Activated CD8-positive, alpha-beta memory T cell treated with anti-CD3 and anti-CD28 coated beads for 24 hours (primary cell): ENCODE measurements at regions not wholly inside any gene's neighbourhood (a gene's known extent, or its start where the extent isn't known, plus 50 kb on each side); places are given as distances from the start of the nearest gene placed in this dataset.

Experiments used
- DNase-seq: peaks from one replicate; pipeline ENCODE4 v3.0.0-alpha.2; 2020

GRCh38 chr17:79441356-79442160 lies 169.3 kb downstream of the RBFOX3 start:
- no peak for DNase-seq

- DNase-seq = no peak
These were observed 170.6 kb downstream of the RBFOX3 start for GRCh38 chr17:79440251-79440650.

GRCh38 chr17:79439493-79439892 lies 171.4 kb downstream of the RBFOX3 start:
- DNase-seq = no peak

GRCh38 chr17:79438546-79439334 lies 172.1 kb downstream of the RBFOX3 start:
- DNase-seq = no peak

- DNase-seq = no peak
These were observed 172.8 kb downstream of the RBFOX3 start for GRCh38 chr17:79438058-79438457.

GRCh38 chr17:79437081-79437480 lies 173.8 kb downstream of the RBFOX3 start:
- no peak for DNase-seq

- no peak for DNase-seq
These were observed 174.9 kb downstream of the RBFOX3 start for GRCh38 chr17:79435962-79436361.

GRCh38 chr17:79435296-79435695 lies 175.6 kb downstream of the RBFOX3 start:
- DNase-seq = no peak

GRCh38 chr17:79434215-79434614 lies 176.6 kb downstream of the RBFOX3 start:
- DNase-seq = no peak

- no peak for DNase-seq
These were observed 177.5 kb downstream of the RBFOX3 start for GRCh38 chr17:79433379-79433778.

GRCh38 chr17:79431175-79431574 lies 179.7 kb downstream of the RBFOX3 start:
- no peak for DNase-seq

- no peak for DNase-seq
These were observed 180.9 kb downstream of the RBFOX3 start for GRCh38 chr17:79429864-79430494.

GRCh38 chr17:79428988-79429387 lies 181.9 kb downstream of the RBFOX3 start:
- no peak for DNase-seq

- DNase-seq = no peak
These were observed 183.0 kb downstream of the RBFOX3 start for GRCh38 chr17:79427621-79428539.

- no peak for DNase-seq
These were observed 185.2 kb downstream of the RBFOX3 start for GRCh38 chr17:79425686-79426085.

GRCh38 chr17:79424471-79425185 lies 186.2 kb downstream of the RBFOX3 start:
- DNase-seq = no peak

- no peak for DNase-seq
These were observed 186.9 kb downstream of the RBFOX3 start for GRCh38 chr17:79423811-79424465.

GRCh38 chr17:79422236-79422635 lies 188.6 kb downstream of the RBFOX3 start:
- no peak for DNase-seq

GRCh38 chr17:79420318-79421243 lies 190.3 kb downstream of the RBFOX3 start:
- peak; percentile 58 for DNase-seq

- DNase-seq = no peak
These were observed 193.3 kb downstream of the RBFOX3 start for GRCh38 chr17:79417476-79417988.
